Right lobe of liver (tissue), 6 donors: ENCODE measurements at regions not wholly inside any gene's neighbourhood (a gene's known extent, or its start where the extent isn't known, plus 50 kb on each side); places are given as distances from the start of the nearest gene placed in this dataset.

Experiments
- ATAC-seq, 4 donors: fragments of 200-7000 bp; cut with Tn5 transposase; one replicate each; pipeline ENCODE4 v1.9.1; 2020; ENCODE audit warnings: mild to moderate bottlenecking in 4 of 4, moderate library complexity in 4 of 4
- DNase-seq, 3 donors: peaks; one replicate each; pipeline ENCODE4 v3.0.0-alpha.2; 2020
- H3K27ac ChIP-seq, 3 donors: fragments of 200-600 bp; one replicate each; pipeline ENCODE4 v1.8.0; 2022
- H3K27me3 ChIP-seq, 2 donors: fragments of 200-600 bp; one replicate each; pipeline ENCODE4 v1.8.0; 2022
- H3K36me3 ChIP-seq, 4 donors: fragments of 200-600 bp; sonication (generic) in 1 of 4; one replicate each; pipeline versions ENCODE4 v1.5.1 to v1.8.0; 2017 to 2022; ENCODE audit warnings: control low read depth in 1 of 4
- H3K4me1 ChIP-seq, 4 donors: fragments of 200-600 bp; sonication (generic) in 1 of 4; one replicate each; pipeline versions ENCODE4 v1.5.1 to v1.8.0; 2017 to 2022; ENCODE audit warnings: control low read depth in 1 of 4
- H3K4me3 ChIP-seq, 3 donors: fragments of 200-600 bp; one replicate each; pipeline ENCODE4 v1.8.0; 2022
- H3K9me3 ChIP-seq, 4 donors: fragments of 200-600 bp; sonication (generic) in 1 of 4; one replicate each; pipeline versions ENCODE4 v1.5.1 to v1.8.0; 2017 to 2022; ENCODE audit warnings: control low read depth in 1 of 4
- CTCF ChIP-seq, 4 donors: fragments of 200-600 bp in 3 of 4; fragments of 450-650 bp in 1 of 4; IDR thresholded peaks; one replicate each; pipeline versions ENCODE4 v1.5.1 to v1.8.0; 2016 to 2022; ENCODE audit warnings: antibody characterized with exemption in 4 of 4, mild to moderate bottlenecking in 2 of 4
- POLR2A ChIP-seq: fragments of 450-650 bp; IDR thresholded peaks from one replicate; pipeline ENCODE4 v1.6.1; 2017; ENCODE audit warnings: antibody characterized with exemption, mild to moderate bottlenecking
- WGBS: methylation state at CpG from one replicate; pipeline ENCODE4 v1.1.6; 2018; ENCODE audit warnings: low coverage, low lambda C conversion rate; ENCODE audit not compliant: insufficient coverage; ENCODE audit errors: missing lambda C conversion rate; 5-methylcytosine and 5-hydroxymethylcytosine counted together
- intact Hi-C, 2 donors: fragments of 100-400 bp; cut with DNase I; formaldehyde crosslinking; loops; one replicate each; pipeline versions ENCODE4 v1.11.2 to v1.14.1; 2022
- donor health status: DM: no; HTN: yes; CAD: no.
- donor health status: DM: no; HTN: no; CAD: no.
- donor health status: DM: no; HTN: no; CAD: no.
- donor health status: DM: no; HTN: yes; CAD: no.
- donor health status: DM: no; HTN: yes; CAD: no.

GRCh38 chr12:58557171-58557570, 363.1 kb downstream of the LRIG3 start:
- Histone ChIP-seq H3K27ac (no peak overlapping the region), H3K4me1 (no peaks in the 10 kb centered on the region), H3K4me3 (no peak overlapping the region), H3K9me3 (no peaks in the 10 kb centered on the region), H3K27me3 (no peaks in the 10 kb centered on the region), H3K36me3 (no peaks in the 10 kb centered on the region)
- intact Hi-C loops: no loop called here
- DNase-seq: no peak
- TF ChIP-seq POLR2A (no peak), CTCF (IDR thresholded peaks at IDR 0.05) (no peak)
- 14% methylated on average over 3 of the region's 3 CpGs for WGBS
- ATAC-seq: no peak

- Histone ChIP-seq H3K27me3 (no peaks in the 10 kb centered on the region), H3K4me3 (no peak overlapping the region), H3K4me1 (no peaks in the 10 kb centered on the region), H3K36me3 (no peaks in the 10 kb centered on the region), H3K9me3 (no peaks in the 10 kb centered on the region), H3K27ac (no peak overlapping the region)
- DNase-seq: no peak
- no peak for TF ChIP-seq POLR2A
- no peak for TF ChIP-seq CTCF (IDR thresholded peaks at IDR 0.05)
- intact Hi-C loops: no loop called here
- WGBS: 32% methylated on average over 1 of the region's 1 CpG
- ATAC-seq: no peak
Measured at GRCh38 chr12:58557661-58558060, 362.6 kb downstream of the LRIG3 start.

- no peaks in the 10 kb centered on the region for H3K27me3 ChIP-seq
- no peaks in the 10 kb centered on the region for H3K9me3 ChIP-seq
- H3K4me3 ChIP-seq: no peak overlapping the region
- no peaks in the 10 kb centered on the region for H3K4me1 ChIP-seq
- no peaks in the 10 kb centered on the region for H3K36me3 ChIP-seq
- intact Hi-C loops: no loop called here
- ATAC-seq (no peak), DNase-seq (no peak)
- no peak for TF ChIP-seq POLR2A
- no peak for TF ChIP-seq CTCF (IDR thresholded peaks at IDR 0.05)
- H3K27ac ChIP-seq: no peak overlapping the region
Measured at GRCh38 chr12:58563621-58564020, 356.7 kb downstream of the LRIG3 start.

GRCh38 chr12:58564721-58565120, 355.6 kb downstream of the LRIG3 start:
- WGBS: 56% methylated on average over 1 of the region's 1 CpG
- ATAC-seq (no peak), DNase-seq (no peak)
- Histone ChIP-seq H3K27ac (no peak overlapping the region), H3K9me3 (no peaks in the 10 kb centered on the region), H3K4me1 (no peaks in the 10 kb centered on the region), H3K4me3 (no peak overlapping the region), H3K27me3 (no peaks in the 10 kb centered on the region), H3K36me3 (no peaks in the 10 kb centered on the region)
- intact Hi-C loops: no loop called here
- TF ChIP-seq POLR2A (no peak), CTCF (IDR thresholded peaks at IDR 0.05) (no peak)

- Histone ChIP-seq H3K27me3 (no peaks in the 10 kb centered on the region), H3K36me3 (no peaks in the 10 kb centered on the region), H3K27ac (no peak overlapping the region), H3K9me3 (no peaks in the 10 kb centered on the region), H3K4me1 (no peaks in the 10 kb centered on the region), H3K4me3 (no peak overlapping the region)
- 85% methylated on average over 3 of the region's 3 CpGs for WGBS
- TF ChIP-seq CTCF (IDR thresholded peaks at IDR 0.05) (no peak), POLR2A (no peak)
- DNase-seq (no peak), ATAC-seq (no peak)
- intact Hi-C loops: no loop called here
Measured at GRCh38 chr12:58566599-58566998, 353.7 kb downstream of the LRIG3 start.
